CD4-positive, alpha-beta T cell treated with Interleukin-10 for 1 hour (primary cell): ENCODE measurements at regions not wholly inside any gene's neighbourhood (a gene's known extent, or its start where the extent isn't known, plus 50 kb on each side); places are given as distances from the start of the nearest gene placed in this dataset.
"Not testable (repeated sequence)": the region's sequence is repeated elsewhere in the genome, so short reads cannot be mapped to it uniquely, and the experiment has no call there.

ENCODE experiments used
- DNase-seq: peaks from one replicate; pipeline ENCODE4 v3.0.0-alpha.2; 2020

GRCh38 chr3:117809186-117810081 is 1099.9 kb downstream of the TUSC7 start:
- no peak for DNase-seq

- no peak for DNase-seq
These were observed 1102.2 kb downstream of the TUSC7 start for GRCh38 chr3:117811786-117812185.

- DNase-seq: no peak
These were observed 1105.4 kb downstream of the TUSC7 start for GRCh38 chr3:117814975-117815374.

GRCh38 chr3:117817103-117817502 is 1107.5 kb downstream of the TUSC7 start:
- no peak for DNase-seq

GRCh38 chr3:117818592-117818991 is 1109.0 kb downstream of the TUSC7 start:
- no peak for DNase-seq

- no peak for DNase-seq
These were observed 1111.2 kb downstream of the TUSC7 start for GRCh38 chr3:117820658-117821299.

- no peak for DNase-seq
These were observed 1112.8 kb downstream of the TUSC7 start for GRCh38 chr3:117822416-117822815.

GRCh38 chr3:117836296-117836695 is 1126.7 kb downstream of the TUSC7 start:
- no peak for DNase-seq

GRCh38 chr3:117837391-117837790 is 1127.8 kb downstream of the TUSC7 start:
- no peak for DNase-seq

- no peak for DNase-seq
These were observed 1132.5 kb downstream of the TUSC7 start for GRCh38 chr3:117842086-117842485.

- DNase-seq: no peak
These were observed 1133.8 kb downstream of the TUSC7 start for GRCh38 chr3:117843356-117843755.

- no peak for DNase-seq
These were observed 1135.1 kb downstream of the TUSC7 start for GRCh38 chr3:117844676-117845075.

- no peak for DNase-seq
These were observed 1136.7 kb downstream of the TUSC7 start for GRCh38 chr3:117846238-117846637.

GRCh38 chr3:117848606-117849005 is 1139.0 kb downstream of the TUSC7 start:
- no peak for DNase-seq

GRCh38 chr3:117853923-117854668 is 1144.5 kb downstream of the TUSC7 start:
- DNase-seq: no peak

- no peak for DNase-seq
These were observed 1146.8 kb downstream of the TUSC7 start for GRCh38 chr3:117856354-117856753.

- DNase-seq: no peak
These were observed 1153.6 kb downstream of the TUSC7 start for GRCh38 chr3:117863146-117863545.

GRCh38 chr3:117865338-117865737 is 1155.8 kb downstream of the TUSC7 start:
- no peak for DNase-seq

GRCh38 chr3:117868766-117869165 is 1159.2 kb downstream of the TUSC7 start:
- DNase-seq: no peak

- no peak for DNase-seq
These were observed 1162.4 kb downstream of the TUSC7 start for GRCh38 chr3:117871934-117872333.

GRCh38 chr3:117872594-117873248 is 1161.9 kb downstream of the IGSF11 start:
- not testable (repeated sequence) for DNase-seq

GRCh38 chr3:117873249-117873600 is 1161.4 kb downstream of the IGSF11 start:
- no peak for DNase-seq

- DNase-seq: no peak
These were observed 1160.5 kb downstream of the IGSF11 start for GRCh38 chr3:117874028-117874690.
